SKM-1 (cell line): ENCODE measurements at regions not wholly inside any gene's neighbourhood (a gene's known extent, or its start where the extent isn't known, plus 50 kb on each side); places are given as distances from the start of the nearest gene placed in this dataset.
A peak's percentile ranks its signal among the peaks of the same experiment; 100 is the strongest.

Experiments used
- DNase-seq: peaks from one replicate; lab custom pipeline; 2025; ENCODE audit not compliant: unreplicated experiment; lab: John Stamatoyannopoulos, UW

DNA sequence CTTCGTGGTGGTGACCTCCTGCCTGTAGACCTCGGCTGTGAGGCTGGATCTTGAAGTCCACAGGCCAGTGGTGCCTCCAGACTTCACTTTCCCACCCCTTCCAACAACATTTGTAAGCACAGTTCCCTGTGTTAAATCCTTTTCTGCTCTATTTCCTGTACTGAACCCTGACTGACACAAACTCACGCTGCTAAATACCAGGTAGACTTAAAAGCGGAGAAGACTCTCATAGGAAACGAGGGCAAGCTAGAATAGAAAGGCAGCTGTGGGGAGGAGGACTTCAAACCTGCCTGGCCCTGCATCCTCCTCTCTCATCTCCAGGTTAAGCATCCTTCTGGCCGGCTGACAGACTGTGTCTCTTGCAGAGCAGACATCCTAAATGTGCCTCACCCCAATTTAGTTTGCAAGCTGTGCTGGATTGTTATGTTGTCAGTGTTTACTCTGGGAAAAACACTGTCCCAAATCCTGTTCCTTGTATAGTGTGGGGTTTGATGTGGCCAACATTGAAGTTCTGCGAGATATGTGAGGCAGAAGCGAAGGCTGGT, 58.5 kb upstream of the LARS2 start:
- no peak for DNase-seq

DNA sequence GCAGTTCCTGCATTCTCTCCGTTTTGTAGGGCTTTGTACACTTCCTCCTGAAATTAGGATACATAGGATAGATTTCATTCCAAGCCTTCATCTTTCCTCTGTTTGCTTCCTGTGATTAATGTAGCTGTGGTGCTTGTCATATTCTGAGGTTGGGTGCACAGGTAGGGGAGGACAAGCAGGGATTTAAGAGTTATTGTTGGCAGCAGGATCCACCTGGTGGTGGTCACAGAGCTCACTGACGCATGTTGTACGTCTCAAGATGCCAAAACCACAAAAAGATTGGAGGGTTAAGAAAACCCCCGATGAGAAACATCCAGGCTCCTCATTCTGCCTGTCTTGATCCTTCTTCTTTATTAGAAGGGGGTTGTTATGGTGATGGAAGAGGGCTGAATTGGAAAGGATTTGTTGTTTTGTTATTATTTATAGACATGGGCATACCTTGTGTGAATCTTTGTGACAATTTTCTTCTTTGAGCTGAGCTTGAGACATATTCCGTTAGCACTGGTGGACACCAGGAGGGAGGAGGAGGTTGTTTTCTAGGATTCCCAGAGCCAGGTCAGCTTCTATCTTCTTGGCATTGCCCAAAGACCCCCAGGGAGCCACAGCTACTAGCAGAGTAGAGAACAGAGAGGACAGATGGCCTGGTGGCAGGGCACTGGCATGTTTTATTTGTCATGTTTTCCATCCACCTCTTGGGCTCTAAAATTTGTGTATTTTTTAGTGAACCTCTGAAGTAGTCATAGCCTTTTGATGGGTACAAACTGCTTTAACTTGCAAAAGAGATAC, 57.7 kb upstream of the LARS2 start:
- no peak for DNase-seq

DNA sequence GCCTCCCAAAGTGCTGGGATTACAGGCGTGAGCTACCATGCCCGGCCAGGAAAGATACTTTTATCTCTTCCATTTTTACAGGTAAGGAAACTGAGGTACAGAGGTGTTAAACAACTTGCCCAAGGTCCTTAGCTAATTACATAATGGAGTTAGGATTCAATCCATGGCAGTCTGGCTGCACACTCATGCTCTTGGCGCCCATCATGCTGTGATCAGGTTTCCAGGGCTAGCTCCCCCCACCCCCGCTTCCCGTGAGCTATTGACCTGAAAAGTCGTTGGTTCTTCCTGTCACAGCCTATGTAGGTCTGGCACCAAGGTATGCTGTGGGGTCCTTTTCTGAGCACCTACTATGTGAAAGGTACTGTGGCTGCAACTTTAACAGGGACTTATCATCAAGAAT, 55.9 kb upstream of the LARS2 start:
- DNase-seq, result no peak

DNA sequence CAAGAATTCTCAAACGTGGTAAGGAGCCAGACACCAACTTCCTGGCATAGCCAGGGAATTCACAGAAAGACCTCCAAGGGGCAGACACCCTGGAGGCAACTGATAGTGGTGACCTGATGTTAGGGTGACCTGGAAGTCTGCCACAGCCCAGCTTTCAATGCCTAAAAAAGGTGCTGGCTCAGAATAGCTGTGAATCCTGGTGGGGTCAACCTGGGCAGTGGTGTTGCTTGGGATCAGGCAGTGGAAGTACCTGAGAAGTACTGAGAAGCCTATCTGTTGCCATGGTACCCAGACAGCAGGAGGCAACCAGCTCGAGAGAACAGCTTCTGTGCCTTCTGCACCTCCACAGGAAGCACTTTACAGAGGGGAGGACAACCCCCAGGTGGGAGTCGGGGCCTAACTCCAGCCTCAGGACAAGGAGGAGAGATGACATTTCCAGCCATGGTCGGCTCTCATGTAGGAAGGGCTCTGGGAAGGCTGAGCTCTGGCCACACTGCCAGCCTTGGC, 55.4 kb upstream of the LARS2 start:
- no peak for DNase-seq

DNA sequence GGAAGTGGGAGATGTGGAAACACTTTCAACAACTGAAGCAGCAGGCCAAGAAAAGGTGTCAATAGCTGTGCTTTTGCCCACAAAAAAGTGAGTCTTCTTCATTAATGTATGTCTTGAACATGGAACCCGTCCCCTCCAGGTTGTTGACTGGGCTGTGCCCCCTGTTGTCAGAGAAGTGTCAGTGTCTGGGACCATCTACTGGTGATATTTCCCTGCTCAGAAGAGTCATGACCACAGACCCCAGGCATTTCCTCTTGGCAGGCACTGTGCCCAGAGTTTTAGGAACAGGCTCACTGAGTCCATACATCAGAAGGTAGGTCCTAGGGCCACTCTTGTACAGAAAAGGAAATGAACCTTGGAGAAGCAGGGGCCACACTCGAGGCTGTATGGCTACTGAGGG, 54.8 kb upstream of the LARS2 start:
- DNase-seq, result peak; percentile 26

DNA sequence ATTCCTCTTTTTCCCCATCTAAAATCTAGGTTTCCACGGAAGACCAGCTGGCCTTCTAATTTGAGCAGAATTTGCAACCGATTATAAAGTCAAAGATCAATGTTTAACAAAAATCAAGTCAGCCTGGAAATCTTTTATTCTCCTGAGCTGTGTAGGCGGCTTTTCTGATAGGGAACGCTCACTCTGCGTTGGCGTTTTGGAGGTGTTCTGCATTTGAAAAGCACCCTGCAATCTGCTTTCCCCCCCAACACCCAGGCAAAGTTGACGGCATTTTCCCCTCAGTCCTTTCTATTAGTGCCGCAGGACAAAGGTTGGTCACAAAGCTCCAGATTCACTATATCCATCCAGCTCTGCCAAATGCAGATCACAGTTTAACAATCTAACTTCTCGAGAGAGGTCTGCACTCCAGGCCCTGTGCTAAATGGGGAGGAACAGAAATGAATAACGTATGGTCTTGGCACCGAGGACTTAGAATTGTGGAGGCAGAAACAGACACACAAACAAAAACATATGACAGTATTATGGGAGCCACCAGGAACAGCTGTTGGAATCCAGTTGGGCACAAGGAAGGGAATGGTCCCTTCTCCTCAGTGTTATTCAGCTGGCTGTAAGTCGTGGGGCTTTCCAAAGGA, 50.4 kb upstream of the LARS2 start:
- no peak for DNase-seq
